Skin epidermis (tissue), 12 donors: ENCODE measurements at regions not wholly inside any gene's neighbourhood (a gene's known extent, or its start where the extent isn't known, plus 50 kb on each side); places are given as distances from the start of the nearest gene placed in this dataset.
"Not testable (repeated sequence)": the region's sequence is repeated elsewhere in the genome, so short reads cannot be mapped to it uniquely, and the experiment has no call there.

ENCODE experiments used
- H3K27ac ChIP-seq, 21 experiments: fragments of 200-600 bp; sonication (generic) in 11 of 21; one replicate each; pipeline ENCODE4 v1.5.0; 2020; ENCODE audit warnings: mild to moderate bottlenecking in 3 of 21, inconsistent platforms in 2 of 21, moderate library complexity in 2 of 21
- H3K4me3 ChIP-seq, 7 experiments: fragments of 200-600 bp; sonication (generic) in 2 of 7; one replicate each; pipeline ENCODE4 v1.5.0; 2020; ENCODE audit warnings: inconsistent platforms in 2 of 7, mild to moderate bottlenecking in 2 of 7, moderate library complexity in 1 of 7

GRCh38 chr4:120319046-120319767 lies 252.6 kb upstream of the MAD2L1 start:
- Histone ChIP-seq H3K27ac (no peak overlapping the region), H3K4me3 (no peak overlapping the region)

GRCh38 chr4:120318196-120318846 lies 251.7 kb upstream of the MAD2L1 start:
- Histone ChIP-seq H3K27ac (no peak overlapping the region), H3K4me3 (no peak overlapping the region)

- Histone ChIP-seq H3K4me3 (no peak overlapping the region), H3K27ac (no peak overlapping the region)
Measured at GRCh38 chr4:120317713-120318112, 251.1 kb upstream of the MAD2L1 start.

GRCh38 chr4:120316416-120316815 lies 249.8 kb upstream of the MAD2L1 start:
- no peak overlapping the region for H3K4me3 ChIP-seq
- H3K27ac ChIP-seq, result no peak overlapping the region

GRCh38 chr4:120314969-120315368 lies 248.3 kb upstream of the MAD2L1 start:
- H3K27ac ChIP-seq, result no peak overlapping the region
- H3K4me3 ChIP-seq, result no peak overlapping the region

GRCh38 chr4:120304801-120305200 lies 238.2 kb upstream of the MAD2L1 start:
- H3K27ac ChIP-seq, result no peak overlapping the region
- H3K4me3 ChIP-seq, result no peak overlapping the region

- Histone ChIP-seq H3K27ac (no peak overlapping the region), H3K4me3 (no peak overlapping the region)
Measured at GRCh38 chr4:120299631-120300030, 233.0 kb upstream of the MAD2L1 start.

- Histone ChIP-seq H3K4me3 (no peak overlapping the region), H3K27ac (no peak overlapping the region)
Measured at GRCh38 chr4:120293341-120293740, 226.7 kb upstream of the MAD2L1 start.

- Histone ChIP-seq H3K4me3 (no peak overlapping the region), H3K27ac (no peak overlapping the region)
Measured at GRCh38 chr4:120291541-120291940, 224.9 kb upstream of the MAD2L1 start.

- no peak overlapping the region for H3K4me3 ChIP-seq
- H3K27ac ChIP-seq, result no peak overlapping the region
Measured at GRCh38 chr4:120290553-120290952, 223.9 kb upstream of the MAD2L1 start.

- Histone ChIP-seq H3K4me3 (no peak overlapping the region), H3K27ac (no peak overlapping the region)
Measured at GRCh38 chr4:120286813-120287212, 220.2 kb upstream of the MAD2L1 start.

- Histone ChIP-seq H3K27ac (no peak overlapping the region), H3K4me3 (no peak overlapping the region)
Measured at GRCh38 chr4:120281581-120281980, 214.9 kb upstream of the MAD2L1 start.

- Histone ChIP-seq H3K4me3 (no peak overlapping the region), H3K27ac (no peak overlapping the region)
Measured at GRCh38 chr4:120277391-120277790, 210.7 kb upstream of the MAD2L1 start.

- no peak overlapping the region for H3K27ac ChIP-seq
Measured at GRCh38 chr4:120266602-120267001, 200.0 kb upstream of the MAD2L1 start.

GRCh38 chr4:120263618-120264017 lies 197.0 kb upstream of the MAD2L1 start:
- H3K4me3 ChIP-seq, result no peak overlapping the region

More at GRCh38 chr4:120266602-120267001, 200.0 kb upstream of the MAD2L1 start:
- no peak overlapping the region for H3K4me3 ChIP-seq

GRCh38 chr4:120261117-120261516 lies 194.5 kb upstream of the MAD2L1 start:
- no peak overlapping the region for H3K4me3 ChIP-seq
- no peak overlapping the region for H3K27ac ChIP-seq

More at GRCh38 chr4:120263618-120264017, 197.0 kb upstream of the MAD2L1 start:
- no peak overlapping the region for H3K27ac ChIP-seq

- H3K4me3 ChIP-seq, result peak overlapping the region in 1 of 7 experiments; percentile 12
- H3K27ac ChIP-seq, result not testable (repeated sequence)
Measured at GRCh38 chr4:120256112-120256775, 189.6 kb upstream of the MAD2L1 start.

- no peak overlapping the region for H3K27ac ChIP-seq
- no peak overlapping the region for H3K4me3 ChIP-seq
Measured at GRCh38 chr4:120238277-120238973, 171.8 kb upstream of the MAD2L1 start.

GRCh38 chr4:120236873-120237272 lies 170.2 kb upstream of the MAD2L1 start:
- Histone ChIP-seq H3K4me3 (no peak overlapping the region), H3K27ac (no peak overlapping the region)

GRCh38 chr4:120232050-120232449 lies 165.4 kb upstream of the MAD2L1 start:
- Histone ChIP-seq H3K27ac (no peak overlapping the region), H3K4me3 (no peak overlapping the region)
